Gastrocnemius medialis (tissue), 4 donors: ENCODE measurements at regions not wholly inside any gene's neighbourhood (a gene's known extent, or its start where the extent isn't known, plus 50 kb on each side); places are given as distances from the start of the nearest gene placed in this dataset.

Source experiments
- ATAC-seq, 2 donors: fragments of 150-250 bp; one replicate each; pipeline ENCODE4 v1.9.1; 2016
- DNase-seq, 2 donors: peaks; one replicate each; pipeline ENCODE4 v3.0.0-alpha.2; 2019
- H3K27ac ChIP-seq, 4 donors: fragments of 200-600 bp; sonication (generic); 1 replicate in 1 of 4; 2 replicates in 3 of 4; pipeline ENCODE4 v1.5.1; 2016 to 2018; ENCODE audit warnings: mild to moderate bottlenecking in 2 of 4, moderate library complexity in 1 of 4
- H3K27me3 ChIP-seq, 3 donors: fragments of 200-600 bp; sonication (generic) in 2 of 3; 1 replicate in 1 of 3; 2 replicates in 2 of 3; pipeline versions ENCODE4 v1.5.1 to v1.6.0; 2016 to 2019; ENCODE audit warnings: mild to moderate bottlenecking in 1 of 3, moderate library complexity in 1 of 3
- H3K36me3 ChIP-seq, 2 donors: fragments of 200-600 bp; sonication (generic) in 1 of 2; one replicate each; pipeline ENCODE4 v1.5.1; 2017 to 2018
- H3K4me1 ChIP-seq, 2 donors: fragments of 200-600 bp; sonication (generic) in 1 of 2; one replicate each; pipeline ENCODE4 v1.5.1; 2016 to 2017; ENCODE audit warnings: mild to moderate bottlenecking in 2 of 2
- H3K4me3 ChIP-seq, 4 donors: fragments of 200-600 bp; sonication (generic) in 3 of 4; 1 replicate in 1 of 4; 2 replicates in 3 of 4; pipeline ENCODE4 v1.5.1; 2016 to 2019; ENCODE audit warnings: mild to moderate bottlenecking in 2 of 4
- H3K9me3 ChIP-seq, 3 donors: fragments of 200-600 bp; sonication (generic) in 2 of 3; 1 replicate in 1 of 3; 2 replicates in 2 of 3; pipeline ENCODE4 v1.5.1; 2016 to 2019
- POLR2A ChIP-seq, 2 donors: fragments of 450-650 bp; IDR thresholded peaks; one replicate each; pipeline ENCODE4 v1.6.1; 2017; ENCODE audit warnings: antibody characterized with exemption in 2 of 2, mild to moderate bottlenecking in 2 of 2, moderate library complexity in 2 of 2
- in situ Hi-C, 4 donors: fragments of 200-750 bp; cut with MboI; loops; one replicate each; pipeline versions ENCODE4 v1.15.0 to v1.8.0; 2017; ENCODE audit warnings: low sequenced_read_pairs in 4 of 4
- intact Hi-C: fragments of 100-400 bp; cut with DNase I; formaldehyde crosslinking; loops from one replicate; pipeline ENCODE4 v1.15.1; 2023; ENCODE audit warnings: low total_unique reads
- TF ChIP-seq, protein P1 (sequence below), 5 experiments: fragments of 450-650 bp in 3 of 5; fragments of 200-600 bp in 2 of 5; sonication (generic) in 2 of 5; IDR thresholded peaks in 4 of 5; conservative IDR thresholded peaks in 1 of 5; 1 replicate in 4 of 5; 2 replicates in 1 of 5; pipeline ENCODE4 v1.5.1; 2016 to 2019; ENCODE audit warnings: antibody characterized with exemption in 5 of 5, mild to moderate bottlenecking in 3 of 5, moderate library complexity in 3 of 5

DNA sequence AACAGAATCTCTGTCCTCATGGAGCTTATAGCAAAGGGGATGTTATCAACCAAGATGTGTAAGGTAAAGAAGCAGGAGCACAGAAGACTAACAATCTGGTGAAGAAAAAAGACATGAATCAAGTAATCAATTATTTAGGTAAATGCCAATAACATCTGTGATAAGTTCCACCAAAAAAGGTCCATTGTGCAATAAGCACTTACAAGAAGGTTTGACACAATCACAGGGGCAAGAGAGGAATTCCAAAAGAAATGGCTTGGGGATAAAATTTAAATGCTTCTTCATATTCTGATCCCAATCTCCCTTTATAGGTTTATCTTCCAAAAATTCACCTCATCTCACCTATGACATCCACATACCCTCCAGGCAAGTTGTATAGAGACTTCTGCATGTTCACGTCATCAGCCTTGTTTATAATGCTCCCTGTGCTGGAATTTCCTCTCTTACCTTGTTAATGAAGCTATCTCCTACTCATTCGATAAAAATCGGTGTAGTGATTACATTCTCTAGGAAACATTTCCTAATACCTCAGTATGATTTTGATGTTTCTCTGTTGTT lies 53.6 kb upstream of the DPT start:
- ATAC-seq (no peak), DNase-seq (no peak)
- in situ Hi-C loops: no loop called here
- H3K36me3 ChIP-seq: no peaks in the 10 kb centered on the region
- H3K27ac ChIP-seq: no peak overlapping the region
- H3K9me3 ChIP-seq: no peaks in the 10 kb centered on the region
- H3K4me1 ChIP-seq: peaks cover 8 to 13% of the 10 kb centered on the region in 2 donors
- intact Hi-C loops: loop anchor here (5.0 kb wide), 2 partner anchors 60 to 110 kb away; no protein-coding TSS in a partner anchor
- H3K27me3 ChIP-seq: no peaks in the 10 kb centered on the region
- H3K4me3 ChIP-seq: no peak overlapping the region
- TF ChIP-seq POLR2A (IDR thresholded peaks at IDR 0.05): no peak
- TF ChIP-seq, protein P1, sequence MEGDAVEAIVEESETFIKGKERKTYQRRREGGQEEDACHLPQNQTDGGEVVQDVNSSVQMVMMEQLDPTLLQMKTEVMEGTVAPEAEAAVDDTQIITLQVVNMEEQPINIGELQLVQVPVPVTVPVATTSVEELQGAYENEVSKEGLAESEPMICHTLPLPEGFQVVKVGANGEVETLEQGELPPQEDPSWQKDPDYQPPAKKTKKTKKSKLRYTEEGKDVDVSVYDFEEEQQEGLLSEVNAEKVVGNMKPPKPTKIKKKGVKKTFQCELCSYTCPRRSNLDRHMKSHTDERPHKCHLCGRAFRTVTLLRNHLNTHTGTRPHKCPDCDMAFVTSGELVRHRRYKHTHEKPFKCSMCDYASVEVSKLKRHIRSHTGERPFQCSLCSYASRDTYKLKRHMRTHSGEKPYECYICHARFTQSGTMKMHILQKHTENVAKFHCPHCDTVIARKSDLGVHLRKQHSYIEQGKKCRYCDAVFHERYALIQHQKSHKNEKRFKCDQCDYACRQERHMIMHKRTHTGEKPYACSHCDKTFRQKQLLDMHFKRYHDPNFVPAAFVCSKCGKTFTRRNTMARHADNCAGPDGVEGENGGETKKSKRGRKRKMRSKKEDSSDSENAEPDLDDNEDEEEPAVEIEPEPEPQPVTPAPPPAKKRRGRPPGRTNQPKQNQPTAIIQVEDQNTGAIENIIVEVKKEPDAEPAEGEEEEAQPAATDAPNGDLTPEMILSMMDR (IDR thresholded peaks at IDR 0.05 in 4 of 5, conservative IDR thresholded peaks at IDR 0.05 in 1 of 5): no peak

DNA sequence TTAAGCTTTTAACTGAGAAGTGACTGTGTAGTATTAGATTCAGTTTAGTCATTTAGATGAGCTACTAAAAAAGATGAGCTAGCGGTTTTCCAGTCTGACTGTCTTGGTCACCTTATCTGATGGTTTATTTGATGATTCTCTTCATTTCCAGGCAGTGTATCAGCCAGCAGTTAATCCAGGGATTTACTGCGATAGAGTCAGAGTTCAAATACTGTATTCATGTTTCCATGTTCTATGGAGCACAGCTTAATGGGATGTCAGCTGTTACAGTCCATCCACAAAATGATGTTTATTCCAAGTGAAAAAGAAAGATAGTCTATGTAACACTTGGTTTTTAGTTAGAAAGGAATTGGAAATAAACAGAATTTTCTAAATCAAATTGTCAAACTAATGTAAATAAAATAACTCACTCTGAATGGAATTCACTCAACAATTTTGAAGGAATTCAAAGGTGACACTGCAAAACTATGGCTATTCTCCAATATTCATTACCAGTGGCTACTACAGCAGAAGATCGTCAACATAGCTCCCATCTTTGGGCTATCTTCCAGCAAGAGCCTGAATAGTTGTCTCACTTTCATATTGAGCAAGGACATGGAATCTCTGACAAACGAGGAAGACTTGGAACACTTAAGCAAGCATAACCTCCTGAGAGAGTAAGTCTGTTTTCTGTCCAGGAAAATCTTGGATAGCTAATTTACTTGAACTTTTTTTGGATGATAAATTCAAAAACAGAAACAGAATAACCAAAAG lies 54.6 kb upstream of the DPT start:
- TF ChIP-seq POLR2A (IDR thresholded peaks at IDR 0.05): no peak
- TF ChIP-seq, protein P1 (IDR thresholded peaks at IDR 0.05 in 4 of 5, conservative IDR thresholded peaks at IDR 0.05 in 1 of 5): no peak
- Histone ChIP-seq H3K27ac (peak overlapping the region; percentile 10 to 46 (median 26)), H3K4me1 (peaks cover 8 to 13% of the 10 kb centered on the region in 2 donors), H3K36me3 (no peaks in the 10 kb centered on the region), H3K27me3 (no peaks in the 10 kb centered on the region), H3K9me3 (no peaks in the 10 kb centered on the region), H3K4me3 (no peak overlapping the region)
- ATAC-seq (peak; percentile 89 to 94), DNase-seq (peak; percentile 13 to 14)
- in situ Hi-C loops (no loop called here), intact Hi-C loops (loop anchor here (5.0 kb wide), 2 partner anchors 61 to 109 kb away; no protein-coding TSS in a partner anchor)

DNA sequence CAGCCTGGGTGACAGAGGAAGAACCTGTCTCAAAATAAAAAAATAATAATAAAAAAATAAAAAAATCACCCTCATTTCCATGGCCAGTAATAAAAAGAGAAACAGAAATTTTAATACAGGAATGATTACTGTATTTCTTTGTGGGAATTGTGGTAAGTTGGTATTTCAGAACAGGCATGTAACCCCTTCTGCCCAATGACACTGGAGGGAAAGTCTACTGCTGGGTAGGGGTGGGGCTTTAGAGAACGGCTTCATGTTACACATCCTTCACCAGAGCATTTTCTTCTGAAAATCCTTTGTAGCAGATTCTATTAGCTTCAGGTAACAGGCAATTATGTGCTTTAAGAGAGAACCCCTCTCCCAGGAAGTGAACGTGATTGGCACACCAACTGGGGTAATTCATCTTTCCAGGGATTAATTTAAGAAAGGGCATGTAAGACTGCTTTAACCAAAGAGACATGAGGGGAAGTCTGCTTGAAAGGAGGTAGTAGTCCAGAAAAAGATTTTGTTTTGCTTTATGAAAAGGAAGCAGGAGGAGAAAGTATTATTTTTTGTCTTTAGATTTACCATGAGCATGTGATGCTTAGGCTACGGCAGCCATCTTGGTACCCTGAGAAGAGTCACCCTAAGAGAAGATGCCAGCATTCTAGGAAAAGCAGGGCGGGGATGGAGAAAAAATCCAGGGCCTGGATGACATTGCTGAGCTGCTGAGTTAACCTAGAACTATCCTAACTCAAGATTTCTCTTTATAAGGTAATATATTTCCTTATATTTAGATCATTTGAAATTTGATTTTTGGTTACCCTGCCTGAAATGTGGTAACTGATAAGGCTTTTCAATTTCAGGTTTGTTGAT lies 57.7 kb upstream of the DPT start:
- in situ Hi-C loops: no loop called here
- H3K4me3 ChIP-seq: no peak overlapping the region
- no peak for DNase-seq

DNA sequence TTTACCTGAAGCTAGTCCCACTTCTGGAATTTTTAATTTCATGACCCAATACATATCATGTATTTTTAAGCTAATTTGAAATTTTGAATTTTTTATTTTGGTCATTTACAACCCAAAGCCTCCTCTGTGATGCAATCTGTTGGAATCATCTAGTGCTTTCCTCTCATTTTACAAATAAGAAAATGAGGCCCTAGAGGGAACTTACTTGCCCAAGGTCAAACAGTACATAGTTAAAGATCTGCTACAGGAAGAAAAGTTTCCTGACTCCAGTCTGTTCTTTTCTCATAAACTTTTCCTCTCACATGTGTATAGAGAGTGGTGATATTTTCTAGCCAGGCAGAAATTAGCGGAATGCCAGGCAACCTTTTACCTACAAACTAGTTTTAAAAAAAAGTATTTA lies 59.3 kb upstream of the DPT start:
- in situ Hi-C loops (no loop called here), intact Hi-C loops (no loop called here)
- ATAC-seq: no peak
- Histone ChIP-seq H3K27me3 (no peaks in the 10 kb centered on the region), H3K9me3 (no peaks in the 10 kb centered on the region), H3K4me1 (peaks cover 8 to 13% of the 10 kb centered on the region in 2 donors), H3K4me3 (no peak overlapping the region), H3K36me3 (no peaks in the 10 kb centered on the region), H3K27ac (no peak overlapping the region)
- TF ChIP-seq, protein P1 (IDR thresholded peaks at IDR 0.05 in 4 of 5, conservative IDR thresholded peaks at IDR 0.05 in 1 of 5): no peak
- TF ChIP-seq POLR2A (IDR thresholded peaks at IDR 0.05): no peak
- DNase-seq: no peak

More for the DNA sequence above, 57.7 kb upstream of the DPT start:
- intact Hi-C loops: no loop called here
- no peak overlapping the region for H3K27ac ChIP-seq
- TF ChIP-seq, protein P1 (IDR thresholded peaks at IDR 0.05 in 4 of 5, conservative IDR thresholded peaks at IDR 0.05 in 1 of 5): no peak
- no peak for TF ChIP-seq POLR2A (IDR thresholded peaks at IDR 0.05)
- H3K9me3 ChIP-seq: no peaks in the 10 kb centered on the region
- ATAC-seq: no peak
- H3K36me3 ChIP-seq: no peaks in the 10 kb centered on the region
- no peaks in the 10 kb centered on the region for H3K27me3 ChIP-seq
- peaks cover 8 to 13% of the 10 kb centered on the region in 2 donors for H3K4me1 ChIP-seq
